ENCODE measurements at regions not wholly inside any gene's neighbourhood (a gene's known extent, or its start where the extent isn't known, plus 50 kb on each side); places are given as distances from the start of the nearest gene placed in this dataset.
A peak's percentile ranks its signal among the peaks of the same experiment; 100 is the strongest.

DNA sequence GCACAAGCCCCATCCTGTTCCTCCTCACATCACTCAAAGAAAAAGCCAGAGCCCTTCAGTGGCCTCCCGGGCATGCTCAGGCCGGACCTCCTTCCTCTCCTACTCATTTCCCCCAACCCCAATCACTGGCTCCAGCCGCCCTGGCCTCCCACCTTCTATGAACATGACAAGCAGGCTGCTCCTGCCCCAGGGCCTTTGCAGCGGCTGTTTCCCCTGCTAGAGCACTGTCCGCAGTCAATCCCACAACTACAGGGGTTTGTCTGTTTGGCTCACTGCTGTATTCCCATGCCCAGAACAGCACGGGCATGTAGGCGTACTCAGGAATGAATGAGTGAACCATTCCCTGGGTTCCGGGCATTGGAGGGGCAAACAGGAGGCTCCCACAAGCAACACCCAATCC is 139.8 kb upstream of the PRR20G start:
- Histone ChIP-seq H3K27ac (ENCODE audit: insufficient read depth, low read length) (no peak overlapping the region), H3K56ac (ENCODE audit: extremely low read depth, insufficient read depth, low read length) (no peak overlapping the region), H2BK20ac (ENCODE audit: low read depth, low read length) (no peak overlapping the region), H3K9ac (ENCODE audit: low read depth, low read length) (no peak overlapping the region), H3K9me1 (ENCODE audit: insufficient read depth, low read length) (no peaks in the 10 kb centered on the region), H2BK5ac (ENCODE audit: low read depth, low read length, poor library complexity, severe bottlenecking) (no peak overlapping the region), H2BK15ac (ENCODE audit: low read depth, low read length) (no peak overlapping the region), H3K4me1 (ENCODE audit: control insufficient read depth, insufficient read depth, low read length) (no peaks in the 10 kb centered on the region), H2BK120ac (ENCODE audit: low read depth, low read length) (no peak overlapping the region), H3K4ac (ENCODE audit: low read depth, low read length) (no peak overlapping the region), H2AK9ac (replicated peaks; ENCODE audit: low read depth, low read length, poor library complexity) (no peak overlapping the region), H3K27me3 (ENCODE audit: control insufficient read depth, insufficient read depth, low read length) (peaks cover 33% of the 10 kb centered on the region), H2AFZ (replicated peaks; ENCODE audit: low read length, poor library complexity) (peak overlapping the region; percentile 23), H4K5ac (ENCODE audit: low read depth, low read length) (no peak overlapping the region), H4K20me1 (ENCODE audit: insufficient read depth, low read length) (no peaks in the 10 kb centered on the region), H3K36me3 (ENCODE audit: control insufficient read depth, insufficient read depth, low read length) (no peaks in the 10 kb centered on the region), H3K23ac (ENCODE audit: low read depth, low read length) (no peak overlapping the region), H3K4me2 (ENCODE audit: low read depth, low read length) (no peak overlapping the region), H4K8ac (ENCODE audit: low read depth in 2 of 2, low read length in 2 of 2) (no peak overlapping the region), H3K18ac (ENCODE audit: low read depth, low read length) (no peak overlapping the region), H3K9me3 (ENCODE audit: control insufficient read depth, insufficient read depth, low read length) (no peaks in the 10 kb centered on the region), H3K4me3 (ENCODE audit: insufficient read depth, low read depth, low read length) (no peak overlapping the region), H2AK5ac (ENCODE audit: low read depth, low read length) (no peak overlapping the region), H4K91ac (ENCODE audit: insufficient read depth, low read depth, low read length) (no peak overlapping the region), H3K14ac (replicated peaks; ENCODE audit: low read depth, low read length) (no peak overlapping the region), H3K79me1 (ENCODE audit: low read depth in 1 of 2, low read length in 2 of 2) (no peaks in the 10 kb centered on the region)
- BruUV-seq (replicated peaks): no TSS peak
- in situ Hi-C loops (cut with MboI; ENCODE audit: low sequenced_read_pairs): no loop called here
- TF ChIP-seq RFX5 (IDR thresholded peaks at IDR 0.05; ENCODE audit: low read depth, low read length) (no peak), MAFK (IDR thresholded peaks at IDR 0.05; ENCODE audit: low read depth, low read length) (no peak), MAZ (IDR thresholded peaks at IDR 0.05; ENCODE audit: borderline replicate concordance, low read depth, low read length) (no peak), BHLHE40 (IDR thresholded peaks at IDR 0.05; ENCODE audit: low read depth, low read length) (no peak), CHD1 (IDR thresholded peaks at IDR 0.05; ENCODE audit: low read depth, low read length) (no peak), POLR2A (IDR thresholded peaks at IDR 0.05; ENCODE audit: low read depth, low read length) (no peak)
- TF ChIP-seq, protein P1, sequence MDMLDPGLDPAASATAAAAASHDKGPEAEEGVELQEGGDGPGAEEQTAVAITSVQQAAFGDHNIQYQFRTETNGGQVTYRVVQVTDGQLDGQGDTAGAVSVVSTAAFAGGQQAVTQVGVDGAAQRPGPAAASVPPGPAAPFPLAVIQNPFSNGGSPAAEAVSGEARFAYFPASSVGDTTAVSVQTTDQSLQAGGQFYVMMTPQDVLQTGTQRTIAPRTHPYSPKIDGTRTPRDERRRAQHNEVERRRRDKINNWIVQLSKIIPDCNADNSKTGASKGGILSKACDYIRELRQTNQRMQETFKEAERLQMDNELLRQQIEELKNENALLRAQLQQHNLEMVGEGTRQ (IDR thresholded peaks at IDR 0.05; ENCODE audit: low read depth, low read length): no peak
- dilution Hi-C loops (cut with HindIII; ENCODE audit: low sequenced_read_pairs, unreplicated experiment): no loop called here
- intact Hi-C loops (cut with micrococcal nuclease): no loop called here
- DNase-seq: no peak
- POLR2A ChIA-PET (ENCODE audit: unreplicated experiment): no interaction called here
- CTCF ChIA-PET: no interaction called here
- ATAC-seq (ENCODE audit: low read depth): no peak
- WGBS, 2 experiments (ENCODE audit: extremely low coverage in 2 of 2, insufficient read length in 1 of 2): 43% methylated on average over 3 of the region's 8 CpGs; no CpG with 5 or more reads in 1 of the 2 experiments

All from IMR-90 (cell line).